Mesenchymal stem cell (in vitro differentiated cells and primary cell): ENCODE measurements at regions not wholly inside any gene's neighbourhood (a gene's known extent, or its start where the extent isn't known, plus 50 kb on each side); places are given as distances from the start of the nearest gene placed in this dataset.

Source experiments
- DNase-seq: peaks from one replicate; pipeline ENCODE4 v3.0.0-alpha.2; 2013
- H2AFZ ChIP-seq: one replicate; pipeline ENCODE4 v1.6.1; 2013; ENCODE audit warnings: low read depth, mild to moderate bottlenecking, control low read depth, inconsistent platforms, low read length, moderate library complexity
- H2AK5ac ChIP-seq: 2 replicates; pipeline ENCODE4 v1.6.1; 2013; ENCODE audit warnings: low read length, moderate library complexity, mild to moderate bottlenecking, inconsistent platforms; ENCODE audit not compliant: severe bottlenecking
- H2BK120ac ChIP-seq: one replicate; pipeline ENCODE4 v1.6.1; 2013; ENCODE audit warnings: low read depth, mild to moderate bottlenecking, inconsistent platforms, low read length, moderate library complexity
- H2BK12ac ChIP-seq, 2 experiments: one replicate each; pipeline ENCODE4 v1.6.1; 2013; ENCODE audit warnings: inconsistent platforms in 2 of 2, low read length in 2 of 2, mild to moderate bottlenecking in 2 of 2, moderate library complexity in 2 of 2, control low read depth in 1 of 2
- H2BK15ac ChIP-seq: one replicate; pipeline ENCODE4 v1.6.1; 2013; ENCODE audit warnings: mild to moderate bottlenecking, low read depth, inconsistent platforms; ENCODE audit not compliant: poor library complexity, severe bottlenecking
- H2BK5ac ChIP-seq: 2 replicates; pipeline ENCODE4 v1.6.1; 2013; ENCODE audit warnings: low read depth, mild to moderate bottlenecking, low read length, control low read depth, inconsistent platforms; ENCODE audit not compliant: poor library complexity, severe bottlenecking
- H3K14ac ChIP-seq, 2 experiments: one replicate each; pipeline ENCODE4 v1.6.1; 2013; ENCODE audit warnings: inconsistent platforms in 2 of 2, low read length in 2 of 2, control low read depth in 1 of 2, mild to moderate bottlenecking in 1 of 2, moderate library complexity in 1 of 2
- H3K18ac ChIP-seq, 2 experiments: one replicate each; pipeline ENCODE4 v1.6.1; 2013; ENCODE audit warnings: inconsistent platforms in 2 of 2, low read length in 2 of 2, control low read depth in 1 of 2, low read depth in 1 of 2, mild to moderate bottlenecking in 1 of 2
- H3K23ac ChIP-seq, 2 experiments: one replicate each; pipeline ENCODE4 v1.6.1; 2013; ENCODE audit warnings: inconsistent platforms in 2 of 2, low read length in 2 of 2, mild to moderate bottlenecking in 2 of 2, moderate library complexity in 2 of 2, control low read depth in 1 of 2
- H3K27ac ChIP-seq: 2 replicates; pipeline ENCODE4 v1.5.1; 2013; ENCODE audit warnings: mild to moderate bottlenecking, moderate library complexity, low read length, control low read depth, inconsistent platforms; ENCODE audit not compliant: poor library complexity, severe bottlenecking
- H3K27me3 ChIP-seq, 2 experiments: 2 replicates each; pipeline versions ENCODE4 v1.6.1 to v1.7.0; 2013; ENCODE audit warnings: low read length in 2 of 2, mild to moderate bottlenecking in 2 of 2, moderate library complexity in 2 of 2, control low read depth in 1 of 2, inconsistent platforms in 1 of 2; ENCODE audit not compliant: control insufficient read depth in 1 of 2, insufficient read depth in 1 of 2
- H3K36me3 ChIP-seq, 2 experiments: 2 replicates each; pipeline versions ENCODE4 v1.6.1 to v1.7.0; 2013; ENCODE audit warnings: low read length in 2 of 2, control low read depth in 1 of 2, inconsistent platforms in 1 of 2, low read depth in 1 of 2, mild to moderate bottlenecking in 1 of 2; ENCODE audit not compliant: insufficient read depth in 2 of 2, control insufficient read depth in 1 of 2
- H3K4ac ChIP-seq, 2 experiments: one replicate each; pipeline ENCODE4 v1.6.1; 2013; ENCODE audit warnings: inconsistent platforms in 2 of 2, low read length in 2 of 2, mild to moderate bottlenecking in 2 of 2, moderate library complexity in 2 of 2, control low read depth in 1 of 2, low read depth in 1 of 2
- H3K4me1 ChIP-seq: 2 replicates; pipeline ENCODE4 v1.6.1; 2013; ENCODE audit warnings: low read depth, low read length, control low read depth; ENCODE audit not compliant: control insufficient read depth, insufficient read depth
- H3K4me2 ChIP-seq: 2 replicates; pipeline ENCODE4 v1.6.1; 2013; ENCODE audit warnings: low read length, mild to moderate bottlenecking, inconsistent platforms; ENCODE audit not compliant: poor library complexity, severe bottlenecking
- H3K4me3 ChIP-seq, 2 experiments: 2 replicates each; pipeline versions ENCODE4 v1.5.1 to v1.7.0; 2013; ENCODE audit warnings: low read length in 2 of 2, mild to moderate bottlenecking in 2 of 2, control low read depth in 1 of 2, low read depth in 1 of 2; ENCODE audit not compliant: insufficient read depth in 1 of 2
- H3K79me1 ChIP-seq: replicated peaks from 2 replicates; pipeline ENCODE4 v1.6.1; 2013; ENCODE audit warnings: mild to moderate bottlenecking, control low read depth, low read length, inconsistent platforms; ENCODE audit not compliant: poor library complexity, severe bottlenecking
- H3K9ac ChIP-seq: 2 replicates; pipeline ENCODE4 v1.7.0; 2013; ENCODE audit warnings: mild to moderate bottlenecking, low read length, moderate library complexity
- H3K9me3 ChIP-seq: 2 replicates; pipeline ENCODE4 v1.7.0; 2013; ENCODE audit warnings: mild to moderate bottlenecking, low read length; ENCODE audit not compliant: control insufficient read depth
- H4K8ac ChIP-seq: one replicate; pipeline ENCODE4 v1.6.1; 2013; ENCODE audit warnings: inconsistent platforms, mild to moderate bottlenecking, low read length, moderate library complexity
- H4K91ac ChIP-seq: one replicate; pipeline ENCODE4 v1.6.1; 2013; ENCODE audit warnings: mild to moderate bottlenecking, low read length, inconsistent platforms
- WGBS: methylation state at CpG from one replicate; pipeline ENCODE4 v1.1.7; 2013; ENCODE audit warnings: mixed read lengths; 5-methylcytosine and 5-hydroxymethylcytosine counted together

DNA sequence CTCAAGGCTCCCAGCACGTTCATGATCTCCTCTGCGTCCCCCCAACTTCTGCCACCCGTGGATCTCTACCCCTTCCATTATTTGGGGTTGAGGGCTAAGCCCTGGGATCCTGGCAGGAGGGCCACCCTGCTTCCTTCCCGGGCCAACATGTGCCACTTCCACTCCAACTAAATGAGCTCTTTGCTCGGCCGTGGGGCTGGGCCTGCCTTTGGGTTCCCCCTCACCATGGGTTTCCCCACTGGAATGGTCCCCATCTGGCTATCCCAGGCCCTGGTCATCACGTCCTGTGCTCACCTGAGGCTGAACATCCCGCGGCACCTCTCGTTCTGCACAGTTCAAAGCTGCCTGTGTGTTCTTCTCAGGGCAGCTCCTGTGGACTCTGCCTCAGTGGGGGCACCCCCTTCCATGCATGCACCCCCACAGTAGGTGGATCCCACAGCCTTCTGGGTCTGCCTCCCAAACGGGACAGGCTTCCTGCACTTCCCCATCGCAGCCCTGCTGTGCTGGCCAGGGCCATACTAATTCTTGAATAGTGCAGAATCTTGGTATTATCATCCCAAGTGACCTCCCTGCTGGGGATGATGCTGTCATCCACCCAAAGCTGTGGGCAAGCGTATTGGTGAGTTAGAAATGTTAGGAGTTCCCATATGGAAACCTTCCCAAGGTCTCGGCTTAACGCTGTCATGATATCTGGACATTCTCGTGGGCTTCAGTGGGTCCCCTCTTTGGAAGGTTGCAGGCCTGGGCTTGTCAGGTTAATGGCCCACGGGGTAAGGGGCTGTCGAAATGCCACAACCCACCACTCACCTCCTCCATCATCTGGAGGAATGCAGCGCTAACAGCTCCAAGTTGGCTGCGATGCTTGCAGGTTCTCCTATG lies 150.5 kb upstream of the TWIST2 start:
- no peak overlapping the region for H4K8ac ChIP-seq
- H2BK12ac ChIP-seq = no peak overlapping the region
- no peak overlapping the region for H2BK120ac ChIP-seq
- no peaks in the 10 kb centered on the region for H3K9me3 ChIP-seq
- no peaks in the 10 kb centered on the region for H3K27me3 ChIP-seq
- H2BK5ac ChIP-seq = no peak overlapping the region
- no peak overlapping the region for H3K18ac ChIP-seq
- DNase-seq = no peak
- H3K27ac ChIP-seq = no peak overlapping the region
- H2AK5ac ChIP-seq = no peak overlapping the region
- H3K9ac ChIP-seq = no peak overlapping the region
- no peaks in the 10 kb centered on the region for H3K36me3 ChIP-seq
- H4K91ac ChIP-seq = no peak overlapping the region
- H3K79me1 ChIP-seq = no peaks in the 10 kb centered on the region
- H3K14ac ChIP-seq = peak overlapping the region in 1 of 2 experiments; percentile 74
- H3K4me3 ChIP-seq = no peak overlapping the region
- H3K4ac ChIP-seq = no peak overlapping the region
- H2BK15ac ChIP-seq = no peak overlapping the region
- H3K23ac ChIP-seq = no peak overlapping the region
- no peak overlapping the region for H2AFZ ChIP-seq
- no peaks in the 10 kb centered on the region for H3K4me1 ChIP-seq
- H3K4me2 ChIP-seq = no peak overlapping the region
- 81% methylated on average over 20 of the region's 20 CpGs for WGBS

GRCh38 chr2:238698072-238698352 lies 149.9 kb upstream of the TWIST2 start:
- H2BK15ac ChIP-seq = no peak overlapping the region
- 86% methylated on average over 6 of the region's 7 CpGs for WGBS
- H3K4ac ChIP-seq = no peak overlapping the region
- H4K8ac ChIP-seq = no peak overlapping the region
- H3K4me3 ChIP-seq = no peak overlapping the region
- no peak overlapping the region for H4K91ac ChIP-seq
- no peak overlapping the region for H2AK5ac ChIP-seq
- H3K23ac ChIP-seq = no peak overlapping the region
- no peak overlapping the region for H3K4me2 ChIP-seq
- no peak overlapping the region for H2BK120ac ChIP-seq
- H3K36me3 ChIP-seq = no peaks in the 10 kb centered on the region
- no peak overlapping the region for H3K27ac ChIP-seq
- no peaks in the 10 kb centered on the region for H3K9me3 ChIP-seq
- no peak overlapping the region for H2AFZ ChIP-seq
- no peaks in the 10 kb centered on the region for H3K4me1 ChIP-seq
- no peak overlapping the region for H2BK12ac ChIP-seq
- H2BK5ac ChIP-seq = no peak overlapping the region
- H3K18ac ChIP-seq = no peak overlapping the region
- DNase-seq = no peak
- H3K79me1 ChIP-seq = no peaks in the 10 kb centered on the region
- no peak overlapping the region for H3K9ac ChIP-seq
- H3K14ac ChIP-seq = no peak overlapping the region
- H3K27me3 ChIP-seq = no peaks in the 10 kb centered on the region

- H3K9me3 ChIP-seq = no peaks in the 10 kb centered on the region
- no peak overlapping the region for H3K4ac ChIP-seq
- H3K4me2 ChIP-seq = no peak overlapping the region
- H3K79me1 ChIP-seq = no peaks in the 10 kb centered on the region
- H3K18ac ChIP-seq = no peak overlapping the region
- H3K14ac ChIP-seq = peak overlapping the region in 1 of 2 experiments; percentile 57
- H3K36me3 ChIP-seq = no peaks in the 10 kb centered on the region
- H2AFZ ChIP-seq = no peak overlapping the region
- H2BK5ac ChIP-seq = no peak overlapping the region
- no peak overlapping the region for H4K8ac ChIP-seq
- peak overlapping the region; percentile 43 for H4K91ac ChIP-seq
- WGBS = 79% methylated on average over 20 of the region's 20 CpGs
- H3K4me1 ChIP-seq = no peaks in the 10 kb centered on the region
- H2AK5ac ChIP-seq = no peak overlapping the region
- no peak overlapping the region for H2BK120ac ChIP-seq
- no peak overlapping the region for H3K27ac ChIP-seq
- no peak overlapping the region for H3K23ac ChIP-seq
- DNase-seq = no peak
- H3K9ac ChIP-seq = no peak overlapping the region
- no peak overlapping the region for H2BK12ac ChIP-seq
- H2BK15ac ChIP-seq = no peak overlapping the region
- no peaks in the 10 kb centered on the region for H3K27me3 ChIP-seq
- H3K4me3 ChIP-seq = no peak overlapping the region
These were observed 149.2 kb upstream of the TWIST2 start for GRCh38 chr2:238698451-238699306.
